Upper lobe of right lung (tissue), 1 donor: ENCODE measurements at regions not wholly inside any gene's neighbourhood (a gene's known extent, or its start where the extent isn't known, plus 50 kb on each side); places are given as distances from the start of the nearest gene placed in this dataset.

Experiments used
- ATAC-seq: fragments of 200-7000 bp; cut with Tn5 transposase; one replicate; pipeline ENCODE4 v1.9.1; 2020; ENCODE audit warnings: mild to moderate bottlenecking, moderate library complexity
- DNase-seq: peaks from one replicate; pipeline ENCODE4 v3.0.0-alpha.2; 2020
- H3K27ac ChIP-seq: fragments of 200-600 bp; one replicate; pipeline ENCODE4 v1.8.0; 2022
- H3K27me3 ChIP-seq: fragments of 200-600 bp; one replicate; pipeline ENCODE4 v1.8.0; 2022; ENCODE audit warnings: mild to moderate bottlenecking
- H3K36me3 ChIP-seq: fragments of 200-600 bp; one replicate; pipeline ENCODE4 v1.8.0; 2022
- H3K4me1 ChIP-seq: fragments of 200-600 bp; one replicate; pipeline ENCODE4 v1.8.0; 2022
- H3K4me3 ChIP-seq: fragments of 200-600 bp; one replicate; pipeline ENCODE4 v1.8.0; 2022; ENCODE audit warnings: mild to moderate bottlenecking
- H3K9me3 ChIP-seq: fragments of 200-600 bp; one replicate; pipeline ENCODE4 v1.8.0; 2022
- intact Hi-C: fragments of 100-400 bp; cut with DNase I; formaldehyde crosslinking; loops from one replicate; pipeline ENCODE4 v1.11.0; 2022
- TF ChIP-seq, protein P1 (sequence below): fragments of 200-600 bp; IDR thresholded peaks from one replicate; pipeline ENCODE4 v1.8.0; 2022; ENCODE audit warnings: antibody characterized with exemption
- donor health status: DM: no; HTN: yes; CAD: no; lungs with severe emphysema.

DNA sequence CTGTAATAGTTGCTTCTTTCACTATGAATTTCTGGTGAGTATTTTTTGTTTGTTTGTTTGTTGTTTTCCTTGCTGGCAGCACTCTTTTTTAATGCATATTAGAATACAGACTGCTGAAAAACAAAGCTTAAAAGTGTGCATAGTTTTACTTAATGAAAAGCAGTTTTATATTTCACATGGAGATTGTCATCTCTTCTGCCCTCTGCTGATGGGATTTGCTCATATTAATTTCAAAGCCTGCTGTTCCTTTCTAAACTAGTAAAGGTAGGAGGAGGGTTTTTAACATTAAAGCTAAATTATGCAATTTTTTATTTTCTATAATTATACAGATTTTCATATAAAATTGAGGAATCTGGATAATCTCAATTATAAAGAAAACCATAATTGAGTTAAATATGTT lies 692.6 kb upstream of the SLITRK1 start:
- no peak overlapping the region for H3K27ac ChIP-seq
- ATAC-seq (no peak), DNase-seq (no peak)
- no peaks in the 10 kb centered on the region for H3K27me3 ChIP-seq
- H3K9me3 ChIP-seq: no peaks in the 10 kb centered on the region
- H3K36me3 ChIP-seq: no peaks in the 10 kb centered on the region
- H3K4me3 ChIP-seq: no peak overlapping the region
- intact Hi-C loops: no loop called here
- TF ChIP-seq, protein P1, sequence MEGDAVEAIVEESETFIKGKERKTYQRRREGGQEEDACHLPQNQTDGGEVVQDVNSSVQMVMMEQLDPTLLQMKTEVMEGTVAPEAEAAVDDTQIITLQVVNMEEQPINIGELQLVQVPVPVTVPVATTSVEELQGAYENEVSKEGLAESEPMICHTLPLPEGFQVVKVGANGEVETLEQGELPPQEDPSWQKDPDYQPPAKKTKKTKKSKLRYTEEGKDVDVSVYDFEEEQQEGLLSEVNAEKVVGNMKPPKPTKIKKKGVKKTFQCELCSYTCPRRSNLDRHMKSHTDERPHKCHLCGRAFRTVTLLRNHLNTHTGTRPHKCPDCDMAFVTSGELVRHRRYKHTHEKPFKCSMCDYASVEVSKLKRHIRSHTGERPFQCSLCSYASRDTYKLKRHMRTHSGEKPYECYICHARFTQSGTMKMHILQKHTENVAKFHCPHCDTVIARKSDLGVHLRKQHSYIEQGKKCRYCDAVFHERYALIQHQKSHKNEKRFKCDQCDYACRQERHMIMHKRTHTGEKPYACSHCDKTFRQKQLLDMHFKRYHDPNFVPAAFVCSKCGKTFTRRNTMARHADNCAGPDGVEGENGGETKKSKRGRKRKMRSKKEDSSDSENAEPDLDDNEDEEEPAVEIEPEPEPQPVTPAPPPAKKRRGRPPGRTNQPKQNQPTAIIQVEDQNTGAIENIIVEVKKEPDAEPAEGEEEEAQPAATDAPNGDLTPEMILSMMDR: peak; percentile 8
- no peaks in the 10 kb centered on the region for H3K4me1 ChIP-seq

GRCh38 chr13:84571264-84571663 lies 689.0 kb upstream of the SLITRK1 start:
- Histone ChIP-seq H3K27ac (no peak overlapping the region), H3K4me1 (no peaks in the 10 kb centered on the region), H3K9me3 (no peaks in the 10 kb centered on the region), H3K36me3 (no peaks in the 10 kb centered on the region), H3K27me3 (no peaks in the 10 kb centered on the region), H3K4me3 (no peak overlapping the region)
- ATAC-seq (no peak), DNase-seq (no peak)
- intact Hi-C loops: no loop called here
- TF ChIP-seq, protein P1: no peak

- H3K27ac ChIP-seq: no peak overlapping the region
Measured at GRCh38 chr13:84570831-84571230, 688.6 kb upstream of the SLITRK1 start.

DNA sequence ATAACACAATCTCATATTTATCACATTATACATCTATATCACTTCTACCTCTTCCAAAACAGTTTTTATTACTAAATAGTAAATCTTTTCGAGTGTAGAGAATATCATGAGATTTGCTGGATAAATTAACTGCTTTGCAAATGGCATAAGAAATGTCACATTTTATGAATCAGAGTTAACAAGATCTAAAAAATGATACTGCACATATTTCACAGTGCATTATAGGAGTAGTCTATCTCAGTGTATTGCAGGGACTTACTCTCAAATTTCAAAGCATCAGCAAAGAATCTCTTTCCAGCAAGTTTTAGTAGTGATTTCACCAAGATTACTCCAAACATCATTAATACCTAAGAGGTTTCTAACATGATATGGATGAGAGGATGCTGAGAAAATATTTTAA lies 687.1 kb upstream of the SLITRK1 start:
- H3K36me3 ChIP-seq: no peaks in the 10 kb centered on the region
- no peak for DNase-seq

More at GRCh38 chr13:84570831-84571230, 688.6 kb upstream of the SLITRK1 start:
- no peaks in the 10 kb centered on the region for H3K9me3 ChIP-seq
- H3K4me3 ChIP-seq: no peak overlapping the region
- H3K27me3 ChIP-seq: no peaks in the 10 kb centered on the region
- ATAC-seq: no peak
- intact Hi-C loops: no loop called here
- H3K4me1 ChIP-seq: no peaks in the 10 kb centered on the region
- no peak for DNase-seq
- TF ChIP-seq, protein P1: no peak
- no peaks in the 10 kb centered on the region for H3K36me3 ChIP-seq

DNA sequence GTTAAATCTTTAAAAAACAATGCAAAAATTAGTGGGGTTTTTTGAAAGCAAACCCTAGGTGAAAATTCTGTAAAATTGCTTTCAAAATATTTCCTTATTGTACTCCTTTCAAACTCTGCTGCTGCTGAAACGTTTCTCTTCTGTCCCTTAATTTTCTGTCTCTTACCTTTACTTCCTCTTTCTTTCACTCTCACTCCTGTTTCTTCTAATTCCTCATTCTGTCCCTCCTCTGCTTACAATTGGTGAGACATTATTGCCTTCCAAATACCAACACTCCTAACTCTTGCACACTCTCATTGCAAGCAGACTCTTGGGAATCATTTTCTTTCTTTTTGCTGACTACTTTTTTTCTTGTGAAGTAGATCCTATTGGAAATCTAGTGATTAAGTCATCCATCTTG lies 685.6 kb upstream of the SLITRK1 start:
- DNase-seq (no peak), ATAC-seq (no peak)
- TF ChIP-seq, protein P1: no peak
- no peaks in the 10 kb centered on the region for H3K36me3 ChIP-seq
- no peaks in the 10 kb centered on the region for H3K9me3 ChIP-seq
- no peaks in the 10 kb centered on the region for H3K27me3 ChIP-seq
- intact Hi-C loops: no loop called here
- no peak overlapping the region for H3K4me3 ChIP-seq
- no peaks in the 10 kb centered on the region for H3K4me1 ChIP-seq
- no peak overlapping the region for H3K27ac ChIP-seq

More for the DNA sequence above, 687.1 kb upstream of the SLITRK1 start:
- ATAC-seq: no peak
- Histone ChIP-seq H3K27ac (no peak overlapping the region), H3K27me3 (no peaks in the 10 kb centered on the region), H3K4me1 (no peaks in the 10 kb centered on the region), H3K9me3 (no peaks in the 10 kb centered on the region), H3K4me3 (no peak overlapping the region)
- TF ChIP-seq, protein P1: no peak
- intact Hi-C loops: no loop called here

DNA sequence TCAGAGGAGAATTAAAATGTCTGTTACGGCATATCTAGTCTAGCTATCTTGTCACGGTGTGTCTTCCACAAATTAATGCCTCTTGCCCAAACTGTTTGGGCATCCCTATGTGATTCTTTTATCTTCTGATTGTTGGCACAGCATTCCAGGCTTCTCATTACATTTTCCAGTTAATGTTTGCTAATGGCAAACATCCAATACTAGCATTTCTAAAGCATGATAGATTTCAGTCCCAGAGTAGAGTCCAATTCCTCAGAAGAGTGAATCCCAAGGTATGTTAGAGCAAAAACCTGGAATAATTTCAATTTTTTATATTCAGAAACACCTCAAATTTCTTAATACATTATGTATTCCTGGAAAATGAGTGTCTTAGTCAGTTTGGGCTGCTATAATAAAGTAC lies 684.5 kb upstream of the SLITRK1 start:
- DNase-seq: no peak
- no peak for ATAC-seq
- TF ChIP-seq, protein P1: no peak
- intact Hi-C loops: no loop called here
- Histone ChIP-seq H3K4me3 (no peak overlapping the region), H3K36me3 (no peaks in the 10 kb centered on the region), H3K4me1 (no peaks in the 10 kb centered on the region), H3K27me3 (no peaks in the 10 kb centered on the region), H3K27ac (no peak overlapping the region), H3K9me3 (no peaks in the 10 kb centered on the region)
